Stimulated activated CD4-positive, alpha-beta T cell treated with anti-CD3 and anti-CD28 coated beads, Interleukin-4, amount 100 ng/mL, for 48 hours (primary cell): ENCODE measurements at regions not wholly inside any gene's neighbourhood (a gene's known extent, or its start where the extent isn't known, plus 50 kb on each side); places are given as distances from the start of the nearest gene placed in this dataset.
"Not testable (repeated sequence)": the region's sequence is repeated elsewhere in the genome, so short reads cannot be mapped to it uniquely, and the experiment has no call there.

Experiments
- DNase-seq, 2 donors: peaks; one replicate each; pipeline ENCODE4 v3.0.0-alpha.2; 2020; ENCODE audit warnings: low read depth in 2 of 2

DNA sequence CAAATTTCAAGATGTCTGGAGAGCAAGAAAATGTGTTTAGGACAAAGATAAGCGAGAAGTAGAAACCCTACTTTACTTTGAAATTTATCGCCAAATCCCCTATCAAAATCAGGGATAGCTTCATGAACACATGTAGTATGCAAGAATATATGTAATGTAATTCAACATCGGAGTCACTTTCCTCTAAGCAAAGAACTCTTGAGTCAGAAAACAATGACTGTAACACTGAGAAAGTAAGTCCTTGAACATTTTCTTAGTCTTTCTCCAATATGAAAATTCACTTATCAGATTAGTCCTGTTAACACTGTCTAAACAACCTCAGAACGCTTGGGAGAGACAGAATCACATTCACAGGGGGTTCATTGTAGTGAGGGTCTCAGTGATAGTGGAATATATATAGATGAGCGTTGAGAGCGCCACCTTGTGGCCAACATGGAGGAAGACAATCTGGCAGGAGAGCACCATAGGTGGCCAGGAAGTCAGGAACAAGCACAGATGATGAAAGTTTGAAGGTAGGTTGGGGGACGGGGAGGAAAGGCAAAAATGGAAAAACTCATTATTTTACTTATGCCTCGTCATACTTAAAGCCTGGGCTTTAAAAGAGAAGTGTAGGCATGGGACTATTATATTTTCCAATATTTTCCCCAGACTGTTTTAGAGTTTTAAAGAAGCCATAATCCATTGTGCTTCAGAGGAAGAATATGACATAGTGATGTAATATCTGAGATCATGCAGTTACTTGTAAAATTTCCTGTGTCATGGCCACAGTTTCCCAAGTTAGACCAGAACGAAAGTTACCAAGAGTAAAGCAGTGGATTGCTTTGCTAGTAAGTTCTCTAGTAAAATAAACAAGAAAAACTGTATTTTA is 115.5 kb upstream of the GNAI1 start:
- peak; percentile 5 to 6 for DNase-seq

DNA sequence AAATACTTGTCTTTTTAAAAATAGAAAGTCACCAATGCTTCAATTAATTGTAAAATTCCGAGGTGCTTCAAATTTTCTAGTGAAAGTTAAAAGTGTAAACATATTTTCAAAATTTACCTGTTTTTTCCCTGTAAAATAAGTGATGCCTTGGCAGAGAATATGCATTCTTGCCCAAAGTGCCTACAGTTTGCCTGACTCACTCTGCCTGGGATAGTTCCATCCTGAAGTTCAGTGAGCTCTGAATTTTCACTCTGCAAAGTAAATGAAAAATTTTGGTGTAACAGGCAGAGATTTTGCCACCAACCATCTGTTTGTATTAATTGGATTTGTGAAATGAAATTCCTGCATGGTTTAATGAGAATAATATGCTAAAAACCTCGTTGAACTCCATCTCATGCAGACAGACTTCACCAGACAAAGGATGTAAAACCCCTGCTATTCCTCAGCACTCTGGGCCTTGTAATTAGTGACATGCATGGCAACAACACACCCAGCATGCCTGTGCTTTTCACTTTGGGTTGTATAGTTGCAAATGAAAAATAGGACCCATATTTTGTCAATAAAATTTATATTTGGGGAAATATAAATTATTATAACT is 117.4 kb upstream of the GNAI1 start:
- no peak for DNase-seq

GRCh38 chr7:80014511-80014910 is 120.1 kb upstream of the GNAI1 start:
- DNase-seq, result no peak

DNA sequence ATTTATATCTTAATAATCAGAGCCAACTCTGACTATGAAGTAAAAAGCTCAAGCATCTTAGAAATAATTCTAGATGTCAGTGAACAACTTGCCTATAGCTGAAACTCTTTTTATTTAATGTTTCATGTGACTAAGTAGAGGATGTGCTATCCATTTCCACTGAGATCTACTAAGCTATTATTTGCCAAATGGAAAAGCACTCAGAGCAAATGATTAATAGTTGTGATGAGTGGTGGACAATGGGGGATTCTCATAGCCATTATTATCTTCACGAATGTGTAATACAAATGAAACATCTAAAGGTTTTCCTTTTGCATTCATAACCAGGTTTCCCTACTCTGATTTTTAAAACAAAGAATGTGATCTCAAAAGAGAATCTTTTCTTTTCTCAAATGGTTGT is 126.6 kb upstream of the GNAI1 start:
- DNase-seq, result no peak

GRCh38 chr7:80002865-80003264 is 131.8 kb upstream of the GNAI1 start:
- DNase-seq, result no peak

DNA sequence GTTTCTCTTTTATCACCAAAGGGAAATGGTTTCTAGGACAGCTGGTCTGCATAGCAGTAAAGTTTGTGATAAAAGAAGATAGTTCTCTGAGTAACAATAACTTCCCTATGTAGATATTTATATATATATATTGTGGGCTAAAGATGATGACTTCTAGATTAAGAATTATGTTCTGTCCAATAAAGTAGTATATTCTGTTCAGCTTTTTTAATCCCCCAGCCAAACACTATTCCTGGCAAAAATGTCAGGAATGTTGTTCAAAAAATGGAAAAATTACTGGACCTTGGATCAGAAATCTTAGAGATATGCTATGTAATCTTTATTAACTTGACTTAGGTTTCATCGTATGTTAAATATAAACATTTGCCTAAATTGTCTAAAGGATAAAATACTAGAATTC is 136.3 kb upstream of the GNAI1 start:
- DNase-seq, result no peak

DNA sequence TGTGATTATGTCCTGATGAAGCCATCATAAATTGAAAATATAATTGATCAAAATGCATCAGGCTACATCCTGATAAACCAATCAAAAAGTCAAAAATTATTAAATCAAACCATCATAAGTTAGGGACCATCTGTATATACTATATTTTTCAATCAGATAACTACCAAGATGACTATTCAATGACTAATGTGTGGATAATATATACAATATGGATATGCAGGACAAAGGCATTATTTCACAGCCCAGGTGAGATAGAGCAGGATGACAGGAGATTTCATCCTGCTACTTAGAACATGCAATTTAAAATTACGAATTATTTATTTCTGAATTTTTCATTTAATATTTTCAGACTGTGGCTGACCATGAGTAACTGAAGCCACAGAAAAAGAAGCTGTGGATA is 137.3 kb upstream of the GNAI1 start:
- no peak for DNase-seq

- DNase-seq, result not testable (repeated sequence)
Observed at GRCh38 chr7:79995741-79996140, 138.9 kb upstream of the GNAI1 start.

- no peak for DNase-seq
Observed at GRCh38 chr7:79988653-79989052, 146.0 kb upstream of the GNAI1 start.

GRCh38 chr7:79984210-79984609 is 150.4 kb upstream of the GNAI1 start:
- DNase-seq, result no peak

GRCh38 chr7:79982141-79982770 is 152.4 kb upstream of the GNAI1 start:
- no peak for DNase-seq

- DNase-seq, result no peak
Observed at GRCh38 chr7:79980376-79980775, 154.3 kb upstream of the GNAI1 start.

DNA sequence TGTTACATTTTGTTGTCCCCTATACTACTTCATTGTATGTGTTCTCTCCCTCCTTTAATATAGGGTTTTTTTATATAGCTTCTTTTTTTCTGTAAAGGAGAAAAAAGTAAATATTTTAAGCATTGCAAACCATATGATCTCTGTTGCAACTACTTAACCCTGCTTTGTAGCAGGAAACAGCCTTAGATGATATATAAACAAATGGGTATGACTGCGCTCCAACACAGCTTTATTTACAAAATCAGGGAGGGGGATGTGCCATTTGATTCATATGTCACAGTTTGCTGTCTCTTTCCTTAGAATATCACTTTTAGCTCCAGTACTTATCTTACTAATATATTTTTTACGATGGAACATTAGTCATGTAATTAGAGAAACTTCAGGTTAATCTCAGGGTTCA is 155.2 kb upstream of the GNAI1 start:
- no peak for DNase-seq

GRCh38 chr7:79977481-79977880 is 157.2 kb upstream of the GNAI1 start:
- no peak for DNase-seq

- not testable (repeated sequence) for DNase-seq
Observed at GRCh38 chr7:79976711-79977020, 158.0 kb upstream of the GNAI1 start.

DNA sequence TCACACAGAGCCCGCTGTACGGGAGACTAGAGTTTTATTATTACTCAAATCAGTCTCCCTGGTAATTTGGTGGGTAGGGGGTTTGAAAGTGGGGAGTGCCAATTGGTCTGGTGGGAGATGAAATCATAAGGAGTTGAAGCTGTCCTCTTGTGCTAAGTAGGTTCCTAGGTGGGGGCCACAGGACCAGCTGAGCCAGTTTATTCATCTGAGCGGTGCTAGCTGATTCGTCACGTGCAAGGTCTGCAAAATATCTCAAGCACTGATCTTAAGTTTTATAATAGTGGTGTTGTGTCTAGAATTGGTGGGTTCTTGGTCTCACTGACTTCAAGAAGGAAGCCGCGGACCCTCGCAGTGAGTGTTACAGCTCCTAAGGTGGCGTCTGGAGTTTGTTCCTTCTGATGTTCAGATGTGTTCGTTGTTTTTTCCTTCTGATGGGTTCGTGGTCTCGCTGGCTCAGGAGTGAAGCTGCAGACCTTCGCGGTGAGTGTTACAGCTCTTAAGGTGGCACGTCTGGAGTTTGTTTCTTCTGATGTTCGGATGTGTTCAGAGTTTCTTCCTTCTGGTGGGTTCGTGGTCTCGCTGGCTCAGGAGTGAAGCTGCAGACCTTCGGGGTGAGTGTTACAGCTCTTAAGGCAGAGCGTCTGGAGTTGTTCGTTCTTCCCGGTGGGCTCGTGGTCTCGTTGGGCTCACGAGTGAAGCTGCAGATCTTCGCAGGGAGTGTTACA is 158.5 kb upstream of the GNAI1 start:
- DNase-seq, result not testable (repeated sequence)

GRCh38 chr7:79973455-79973854 is 161.2 kb upstream of the GNAI1 start:
- no peak for DNase-seq

DNA sequence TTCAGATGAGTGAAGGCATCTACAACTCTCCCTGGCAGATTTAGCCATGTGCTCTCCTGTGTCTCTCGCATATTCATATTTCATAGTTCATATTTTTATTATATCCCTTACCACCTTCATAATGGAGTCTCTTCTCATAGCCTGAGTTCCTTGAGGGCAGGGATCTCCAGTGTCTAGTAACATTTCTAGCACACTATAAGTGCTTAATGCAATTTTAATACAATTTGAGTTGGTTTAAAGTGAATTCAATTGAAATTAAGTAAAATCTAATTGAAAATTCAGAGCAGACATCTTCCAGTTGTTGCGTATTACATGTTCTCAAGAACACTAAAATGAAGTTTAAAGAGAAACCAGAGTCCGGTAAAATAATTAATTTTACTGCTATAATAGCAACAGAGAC is 163.6 kb upstream of the GNAI1 start:
- DNase-seq, result no peak

DNA sequence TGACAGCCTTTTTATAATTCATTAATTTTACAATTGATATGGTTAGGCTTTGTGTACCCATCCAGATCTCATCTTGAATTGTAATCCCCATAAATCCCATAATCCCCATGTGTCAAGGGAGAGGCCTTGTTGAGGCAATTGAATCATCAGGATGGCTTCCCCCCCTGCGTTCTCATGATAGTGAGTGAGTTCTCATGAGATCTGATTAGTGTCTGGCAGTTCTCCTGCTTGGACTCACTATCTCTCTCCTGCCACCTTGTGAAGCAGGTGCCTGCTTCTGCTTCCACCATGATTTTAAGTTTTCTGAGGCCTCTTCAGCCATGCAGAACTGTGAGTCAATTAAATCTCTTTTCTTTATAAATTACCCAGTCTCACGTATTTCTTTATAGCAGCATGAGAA is 165.7 kb upstream of the GNAI1 start:
- DNase-seq, result no peak

DNA sequence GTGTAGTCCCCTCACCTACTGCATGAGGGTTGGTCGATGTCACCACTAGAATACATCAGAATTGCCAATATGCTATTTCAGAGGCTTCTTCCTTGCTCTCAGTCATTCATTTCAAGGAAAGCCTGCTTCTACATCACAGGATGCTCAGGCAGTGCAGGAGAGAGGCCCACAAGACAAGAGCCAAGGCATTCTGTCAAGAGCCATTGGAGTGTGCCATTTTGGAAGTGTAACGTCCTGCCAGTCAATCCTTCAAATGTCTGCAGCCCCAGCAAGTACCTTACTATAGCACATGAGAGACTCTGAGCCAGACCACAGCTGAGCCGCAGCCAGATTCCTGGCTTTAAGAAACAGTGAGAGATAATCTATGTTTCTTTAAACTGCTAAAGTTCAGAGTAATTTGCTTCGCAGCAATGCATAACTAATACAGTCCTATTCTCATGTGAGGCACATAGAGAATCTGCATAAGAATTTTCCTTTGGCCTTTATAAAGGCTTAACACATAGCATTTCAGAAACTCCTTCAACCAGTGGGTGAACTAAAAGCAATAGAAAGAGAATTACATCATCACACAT is 166.5 kb upstream of the GNAI1 start:
- DNase-seq, result no peak

GRCh38 chr7:79965946-79966345 is 168.7 kb upstream of the GNAI1 start:
- DNase-seq, result no peak

DNA sequence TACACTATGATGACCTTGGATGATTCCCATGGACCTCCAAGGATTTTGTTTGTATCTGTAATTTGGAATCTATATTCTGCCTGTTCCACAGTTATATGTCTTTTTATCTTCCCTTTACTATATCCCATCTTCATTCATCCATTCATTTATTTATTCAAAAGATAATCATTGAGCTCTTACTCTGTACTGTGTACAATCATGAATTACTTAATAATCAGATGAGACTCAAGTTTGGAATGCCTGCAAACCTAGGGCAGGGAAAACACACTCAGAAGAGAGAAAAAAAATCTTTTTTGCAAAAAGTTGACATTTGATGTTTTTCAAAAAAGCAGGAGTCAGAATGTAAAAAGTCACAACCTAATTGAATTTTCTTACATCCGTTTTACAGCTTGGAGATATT is 170.2 kb upstream of the GNAI1 start:
- DNase-seq, result no peak
